IPS-NIHi11 (cell line): ENCODE measurements at regions not wholly inside any gene's neighbourhood (a gene's known extent, or its start where the extent isn't known, plus 50 kb on each side); places are given as distances from the start of the nearest gene placed in this dataset.
A peak's percentile ranks its signal among the peaks of the same experiment; 100 is the strongest.

ENCODE experiments used
- DNase-seq: peaks from one replicate; pipeline ENCODE4 v3.0.0; 2012; ENCODE audit warnings: mixed read lengths, low spot score

- no peak for DNase-seq
Measured at GRCh38 chr4:148810461-148810860, 368.2 kb upstream of the NR3C2 start.

- DNase-seq = no peak
Measured at GRCh38 chr4:148808416-148808815, 366.2 kb upstream of the NR3C2 start.

GRCh38 chr4:148800940-148801339 lies 358.7 kb upstream of the NR3C2 start:
- DNase-seq = no peak

GRCh38 chr4:148800336-148800885 lies 358.2 kb upstream of the NR3C2 start:
- no peak for DNase-seq

GRCh38 chr4:148795156-148795864 lies 353.1 kb upstream of the NR3C2 start:
- peak; percentile 35 for DNase-seq

- DNase-seq = no peak
Measured at GRCh38 chr4:148793221-148793620, 351.0 kb upstream of the NR3C2 start.

- no peak for DNase-seq
Measured at GRCh38 chr4:148790691-148791090, 348.5 kb upstream of the NR3C2 start.

GRCh38 chr4:148790246-148790645 lies 348.0 kb upstream of the NR3C2 start:
- DNase-seq = no peak

- peak; percentile 17 for DNase-seq
Measured at GRCh38 chr4:148787831-148788477, 345.7 kb upstream of the NR3C2 start.

GRCh38 chr4:148787285-148787684 lies 345.1 kb upstream of the NR3C2 start:
- DNase-seq = no peak

DNA sequence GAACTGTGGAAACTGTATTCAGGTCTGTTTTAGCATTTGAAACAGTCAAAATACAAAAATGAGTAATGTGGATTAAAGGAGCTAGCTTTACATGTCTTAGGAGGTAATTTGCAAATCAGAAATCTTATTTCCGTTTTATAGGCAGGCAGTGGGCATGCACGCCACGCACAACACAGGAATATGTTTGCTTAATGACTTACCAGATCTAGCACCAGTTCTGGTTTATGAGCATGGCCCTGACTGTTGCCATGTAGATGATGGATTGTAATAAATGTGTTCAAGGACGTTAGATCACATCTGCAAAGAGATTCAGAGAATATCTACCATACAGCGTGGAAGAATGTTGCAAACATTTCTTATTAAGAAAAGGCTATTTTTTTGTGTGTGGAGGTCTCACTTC lies 344.5 kb upstream of the NR3C2 start:
- DNase-seq = no peak

GRCh38 chr4:148782284-148782683 lies 340.1 kb upstream of the NR3C2 start:
- DNase-seq = peak; percentile 76

DNA sequence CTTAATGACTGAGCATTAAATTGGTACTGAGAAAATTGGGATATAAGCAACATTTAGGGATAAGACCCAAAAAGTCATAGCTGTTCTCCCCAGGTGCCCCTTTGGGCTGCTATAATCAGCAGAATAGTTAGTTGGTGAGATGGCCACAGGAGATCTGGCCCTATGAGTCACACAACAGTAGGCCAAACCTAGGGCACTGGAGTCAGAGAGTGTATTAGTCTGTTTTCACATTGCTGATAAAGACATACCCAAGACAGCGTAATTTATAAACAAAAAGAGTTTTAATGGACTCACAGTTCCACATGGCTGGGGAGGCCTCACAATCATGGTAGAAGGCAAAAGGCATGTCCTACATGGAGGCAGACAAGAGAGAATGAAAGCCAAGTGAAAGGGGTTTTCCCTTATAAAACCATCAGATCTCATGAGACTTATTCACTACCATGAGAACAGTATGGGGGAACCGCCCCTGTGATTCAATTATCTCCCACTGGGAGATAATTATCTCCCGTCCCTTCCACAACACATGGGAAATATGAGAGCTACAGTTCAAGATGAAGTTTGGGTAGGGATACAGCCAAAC lies 338.3 kb upstream of the NR3C2 start:
- no peak for DNase-seq

GRCh38 chr4:148779771-148780170 lies 337.6 kb upstream of the NR3C2 start:
- no peak for DNase-seq

DNA sequence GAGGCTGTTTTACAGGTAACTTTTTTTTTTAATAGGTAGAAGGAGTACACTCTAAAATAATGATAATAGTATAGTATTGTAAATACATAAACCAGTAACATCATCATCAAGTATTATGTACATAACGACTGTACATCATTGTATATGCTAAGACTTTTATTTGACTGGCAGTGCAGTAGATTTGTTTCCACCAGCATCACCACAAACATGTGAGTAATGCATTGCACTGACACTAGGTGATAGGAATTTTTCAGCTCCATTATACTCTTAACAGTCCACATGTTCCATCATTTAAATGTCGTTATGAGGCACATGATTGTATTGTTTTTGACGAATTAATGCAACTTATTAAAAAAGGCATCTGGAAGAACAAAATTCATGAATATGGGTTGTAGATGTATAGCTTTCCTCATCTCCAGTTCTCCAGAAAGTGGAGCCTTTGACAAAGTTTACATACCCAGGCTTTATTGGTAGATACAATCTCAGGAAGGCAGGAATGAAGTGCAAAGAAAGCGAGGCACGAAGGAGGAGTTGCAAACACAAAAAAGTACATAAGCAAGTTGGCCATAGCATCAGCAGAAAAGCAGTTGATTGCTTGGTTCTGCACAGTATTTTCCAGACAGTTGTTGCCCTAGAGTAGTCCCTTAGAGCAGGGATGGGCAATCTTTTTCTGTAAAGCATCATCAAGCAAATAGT lies 336.9 kb upstream of the NR3C2 start:
- no peak for DNase-seq

GRCh38 chr4:148776941-148777340 lies 334.7 kb upstream of the NR3C2 start:
- DNase-seq = no peak

DNA sequence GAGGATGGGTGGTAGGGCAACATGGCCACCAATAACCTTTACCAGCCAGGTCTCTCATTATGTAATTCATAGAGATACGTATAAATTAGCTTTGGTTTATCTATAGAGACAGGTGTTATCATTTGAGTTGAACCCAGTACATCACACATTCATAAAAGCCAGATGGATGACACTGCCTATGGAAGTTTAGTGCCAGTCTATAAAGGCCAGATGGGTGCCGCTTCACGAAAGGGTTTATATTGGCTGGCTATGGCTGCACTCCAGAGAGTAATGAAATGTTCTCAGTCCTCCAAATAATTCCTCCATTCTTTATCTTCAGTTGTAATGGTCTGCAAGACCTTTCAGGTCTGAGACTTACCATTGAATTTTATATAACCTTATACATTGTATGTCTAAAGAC lies 331.9 kb upstream of the NR3C2 start:
- DNase-seq = no peak

GRCh38 chr4:148773313-148773712 lies 331.1 kb upstream of the NR3C2 start:
- no peak for DNase-seq

DNA sequence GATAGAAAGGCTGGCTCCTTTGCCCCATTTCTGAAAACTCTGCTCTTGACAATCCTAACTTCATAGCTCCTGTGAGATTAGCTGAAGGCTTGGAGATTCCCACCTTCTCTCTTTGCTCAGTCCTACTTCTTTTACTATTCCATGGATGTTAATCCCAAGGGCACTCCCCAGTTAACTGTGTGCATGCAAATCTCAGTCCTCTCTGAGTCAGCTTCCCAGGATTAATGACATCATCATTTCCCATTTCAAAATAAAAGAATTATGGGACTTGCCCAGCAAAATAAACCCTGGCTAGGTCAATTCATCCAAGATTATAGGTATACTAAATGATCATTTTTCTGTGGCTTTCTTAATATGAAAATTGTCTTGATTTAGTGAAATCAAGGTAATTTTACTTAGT lies 328.6 kb upstream of the NR3C2 start:
- no peak for DNase-seq

DNA sequence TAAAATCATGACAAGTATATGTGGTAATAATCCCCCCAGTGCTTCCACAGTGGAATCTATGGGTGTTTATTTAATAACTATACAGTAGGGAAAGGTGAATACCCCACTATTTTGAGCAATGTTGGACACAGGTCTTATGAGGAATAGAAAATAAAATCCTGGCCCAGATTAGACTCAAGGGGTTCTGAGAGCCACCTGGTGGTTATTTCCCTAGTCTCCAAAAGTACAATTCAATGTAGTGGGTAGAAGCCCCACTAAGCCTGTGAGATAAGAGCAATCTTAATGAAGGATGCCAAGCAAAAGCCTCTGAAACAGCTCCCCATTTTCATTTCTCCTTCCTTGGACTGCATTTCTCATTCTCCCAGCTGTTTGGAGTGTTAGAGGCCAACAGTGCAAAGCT lies 328.2 kb upstream of the NR3C2 start:
- DNase-seq = no peak

DNA sequence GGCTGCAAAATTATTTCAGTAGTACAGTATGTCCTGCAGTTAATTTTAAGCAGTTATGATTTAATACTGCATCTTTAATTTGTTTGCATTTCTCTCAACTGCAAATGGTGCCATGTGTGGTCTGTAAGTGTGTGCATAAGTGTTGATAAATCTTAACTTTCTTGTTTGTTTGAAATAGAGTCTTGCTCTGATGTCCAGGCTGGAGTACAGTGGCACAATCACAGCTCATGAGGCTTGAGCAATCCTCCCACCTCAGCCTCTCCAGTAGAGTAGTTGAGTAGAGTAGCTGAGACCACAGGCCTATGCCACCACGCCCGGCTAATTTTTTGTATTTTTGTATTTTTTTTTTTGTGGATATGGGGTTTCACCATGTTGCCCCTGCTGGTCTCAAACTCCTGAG lies 322.5 kb upstream of the NR3C2 start:
- DNase-seq = no peak

DNA sequence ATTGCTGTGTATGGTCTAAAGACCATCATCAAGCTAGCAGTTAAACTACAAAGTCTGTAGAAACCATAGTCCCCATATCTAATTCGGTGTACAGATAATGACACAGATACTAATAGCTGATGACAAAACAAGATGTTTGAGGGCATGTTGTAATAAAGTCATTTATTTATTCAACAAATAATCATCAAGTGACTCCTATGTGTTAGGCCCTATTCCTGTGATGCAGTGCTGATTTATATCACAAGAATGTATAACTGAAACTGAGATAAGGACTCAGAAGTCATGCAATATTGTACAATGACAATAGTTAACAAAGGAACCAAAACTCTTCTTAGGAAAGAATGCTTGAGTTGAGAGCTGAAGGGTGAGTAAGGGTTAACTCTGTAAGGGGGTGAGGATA lies 315.0 kb upstream of the NR3C2 start:
- DNase-seq = no peak

DNA sequence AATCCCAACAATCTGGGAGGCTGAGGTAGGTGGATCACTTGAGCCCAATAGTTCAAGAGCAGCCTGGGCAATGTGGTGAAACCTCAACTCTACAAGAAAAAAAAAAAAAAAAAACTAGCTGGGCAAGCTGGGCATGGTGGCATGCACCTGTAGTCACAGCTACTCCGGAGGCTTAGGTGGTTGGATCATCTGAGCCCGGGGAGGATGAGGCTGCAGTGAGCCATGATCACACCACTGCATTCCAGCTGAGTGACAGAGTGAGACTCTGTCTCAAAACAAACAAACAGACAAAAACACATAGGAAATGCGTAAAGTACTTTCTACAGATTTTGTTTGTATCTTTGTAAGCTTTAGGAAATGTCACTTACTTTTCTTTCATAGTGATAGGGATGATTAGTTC lies 307.2 kb upstream of the NR3C2 start:
- no peak for DNase-seq
